HG02610 (cell line): ENCODE measurements at regions not wholly inside any gene's neighbourhood (a gene's known extent, or its start where the extent isn't known, plus 50 kb on each side); places are given as distances from the start of the nearest gene placed in this dataset.

ENCODE experiments used
- ATAC-seq: cut with Tn5 transposase; IDR thresholded peaks from one replicate; pipeline ENCODE4 v1.9.1; 2021; ENCODE audit warnings: mild to moderate bottlenecking, moderate library complexity; ENCODE audit not compliant: unreplicated experiment

DNA sequence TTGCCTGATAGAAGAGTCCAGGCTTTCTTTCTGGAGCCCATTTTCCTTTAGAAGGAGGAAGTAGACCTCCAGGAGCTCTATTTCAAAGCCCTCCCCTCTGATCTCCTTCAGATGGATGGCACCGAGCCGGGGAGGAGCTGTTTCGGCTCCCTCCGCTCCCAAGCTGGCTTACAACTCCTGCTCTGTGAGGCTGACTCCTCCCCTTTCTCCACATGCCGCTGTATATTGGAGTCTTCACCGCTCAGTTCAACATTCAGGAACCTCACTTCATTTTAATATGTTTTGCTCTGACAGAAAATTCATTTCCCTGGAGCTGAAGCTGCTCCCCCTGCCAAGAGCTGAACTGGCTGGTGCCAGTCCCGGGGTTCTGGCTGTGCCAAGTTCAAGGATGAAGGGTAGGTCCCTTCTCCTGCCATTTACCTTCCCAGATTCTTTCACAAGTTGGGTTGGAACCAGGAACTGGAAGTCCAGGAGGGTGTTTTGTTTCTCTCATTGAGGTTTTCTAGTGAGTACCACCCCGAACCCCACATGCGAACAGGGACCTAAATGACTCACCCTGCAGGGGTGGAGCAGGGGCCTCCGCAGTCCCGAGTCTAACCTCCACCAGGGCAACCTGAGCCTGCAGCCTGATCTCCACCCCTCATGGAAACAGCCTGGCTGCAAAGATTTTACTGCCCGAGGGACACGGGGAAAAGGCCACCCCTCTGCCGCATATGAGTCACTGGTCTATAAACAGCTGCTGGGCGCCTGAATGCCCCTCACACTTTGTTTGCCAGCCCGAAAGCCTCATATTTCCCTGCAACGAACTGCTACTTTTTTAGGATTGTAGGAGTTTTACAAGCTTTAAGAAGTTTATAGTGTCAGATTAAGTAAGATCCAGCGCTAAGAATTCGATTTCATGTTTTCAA is 68.6 kb upstream of the FOXA2 start:
- no peak for ATAC-seq

DNA sequence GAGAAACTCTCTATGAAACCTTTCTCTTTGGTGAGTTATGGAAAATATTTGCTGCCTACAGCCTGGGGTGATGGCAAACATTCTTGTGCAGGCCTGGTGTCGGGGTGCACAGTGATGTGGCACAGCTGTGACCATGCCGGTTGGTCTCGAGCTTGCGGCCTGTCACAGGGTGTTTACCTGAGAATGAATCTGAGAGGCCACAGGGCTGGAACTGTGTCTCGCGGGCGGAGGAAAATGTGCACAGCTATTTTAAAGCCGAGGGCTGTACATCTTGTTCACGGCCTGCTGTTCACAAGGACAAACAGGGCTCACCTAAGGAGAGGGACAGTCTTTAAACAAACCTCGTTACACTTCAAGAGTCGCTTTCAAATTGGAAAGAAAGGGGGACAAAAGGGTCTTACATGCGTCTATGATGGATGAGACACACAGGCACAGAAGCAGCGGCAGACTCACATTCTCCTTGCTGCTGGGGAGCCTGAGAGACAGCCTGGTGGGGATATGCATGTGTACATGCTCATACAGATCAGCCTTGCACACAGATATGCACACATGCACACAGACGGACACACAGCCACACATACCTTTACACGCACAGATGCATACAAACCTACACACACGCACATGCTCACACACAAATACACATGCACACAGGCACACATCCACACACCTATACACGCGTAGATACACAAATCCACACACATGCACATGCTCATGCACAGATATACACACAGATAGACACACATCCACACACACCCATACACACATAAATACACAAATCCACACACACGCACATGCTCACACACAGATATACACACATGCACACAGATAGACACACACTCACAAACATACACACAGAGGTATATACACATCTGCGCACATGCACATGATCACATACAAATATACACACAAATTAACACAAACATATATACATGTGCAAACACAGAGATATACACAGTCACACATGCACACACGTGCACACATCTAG is 69.6 kb upstream of the FOXA2 start:
- no peak for ATAC-seq

DNA sequence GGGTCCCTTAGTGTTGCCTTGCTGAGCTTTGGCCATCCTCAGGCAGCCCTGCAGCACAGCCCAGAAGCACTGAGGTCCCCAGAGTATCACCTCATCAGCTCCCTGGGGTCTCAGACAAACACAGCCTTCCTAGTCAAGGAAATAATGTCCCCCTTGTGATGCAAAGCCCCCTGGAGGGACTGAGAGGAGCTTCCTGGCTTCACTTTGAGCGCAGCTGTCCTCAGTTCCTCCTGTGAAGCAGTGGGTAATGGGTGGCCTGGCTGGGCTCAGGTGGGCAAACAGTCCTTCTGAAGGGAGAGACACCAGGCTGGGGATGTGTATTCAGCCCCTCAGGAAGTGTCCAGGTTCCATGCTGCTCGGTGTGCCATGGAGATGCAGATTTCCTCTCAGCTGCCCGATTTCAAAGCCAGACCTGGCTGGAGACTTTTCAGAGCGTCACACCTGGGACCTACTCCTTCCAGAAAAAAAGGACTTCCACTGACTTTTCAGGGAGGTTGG is 79.2 kb upstream of the FOXA2 start:
- no peak for ATAC-seq

- no peak for ATAC-seq
These were observed 82.8 kb upstream of the FOXA2 start for GRCh38 chr20:22667198-22667597.

- no peak for ATAC-seq
These were observed 87.8 kb upstream of the FOXA2 start for GRCh38 chr20:22672191-22672590.

DNA sequence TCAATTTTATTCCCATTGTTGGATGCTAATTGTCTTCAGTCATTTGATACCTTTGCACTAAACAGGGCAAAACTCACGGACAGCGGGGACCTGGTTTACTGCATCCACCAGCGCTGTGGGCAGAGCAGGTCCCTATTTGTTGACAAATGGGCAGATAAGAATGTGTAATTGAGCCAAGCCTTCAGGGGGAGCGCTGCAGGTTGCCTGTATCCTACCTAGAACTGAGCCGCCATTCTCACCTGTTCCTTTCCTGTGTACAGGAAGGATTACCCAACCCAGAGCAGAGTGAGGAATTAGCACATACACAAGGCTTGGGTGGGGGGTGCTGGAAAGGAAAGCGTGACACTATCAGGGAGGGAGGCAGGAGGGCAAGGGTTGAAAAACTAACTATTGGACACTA is 89.1 kb upstream of the FOXA2 start:
- ATAC-seq = no peak

DNA sequence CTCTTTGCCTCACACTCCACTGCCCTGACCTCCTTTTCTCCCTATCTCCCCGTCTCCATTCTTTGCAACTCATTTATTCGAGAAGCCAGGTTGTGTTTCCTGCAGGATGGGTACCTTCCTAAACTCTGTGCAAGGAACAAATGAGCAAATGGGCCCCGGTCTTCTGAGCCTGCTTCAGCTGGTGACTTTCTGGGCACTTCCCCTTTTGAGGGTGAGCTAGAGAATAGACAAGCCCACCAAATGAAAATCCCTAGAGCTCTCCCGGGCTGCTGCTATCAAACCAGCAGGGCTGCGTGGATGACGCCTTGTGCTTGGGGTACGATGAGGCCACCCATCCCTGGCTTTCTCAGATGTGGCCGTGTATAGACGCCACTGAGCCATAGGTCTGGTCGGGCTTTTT is 91.0 kb upstream of the FOXA2 start:
- no peak for ATAC-seq

- ATAC-seq = no peak
These were observed 94.3 kb upstream of the FOXA2 start for GRCh38 chr20:22678678-22679077.

- ATAC-seq = no peak
These were observed 94.8 kb upstream of the FOXA2 start for GRCh38 chr20:22679197-22679596.

DNA sequence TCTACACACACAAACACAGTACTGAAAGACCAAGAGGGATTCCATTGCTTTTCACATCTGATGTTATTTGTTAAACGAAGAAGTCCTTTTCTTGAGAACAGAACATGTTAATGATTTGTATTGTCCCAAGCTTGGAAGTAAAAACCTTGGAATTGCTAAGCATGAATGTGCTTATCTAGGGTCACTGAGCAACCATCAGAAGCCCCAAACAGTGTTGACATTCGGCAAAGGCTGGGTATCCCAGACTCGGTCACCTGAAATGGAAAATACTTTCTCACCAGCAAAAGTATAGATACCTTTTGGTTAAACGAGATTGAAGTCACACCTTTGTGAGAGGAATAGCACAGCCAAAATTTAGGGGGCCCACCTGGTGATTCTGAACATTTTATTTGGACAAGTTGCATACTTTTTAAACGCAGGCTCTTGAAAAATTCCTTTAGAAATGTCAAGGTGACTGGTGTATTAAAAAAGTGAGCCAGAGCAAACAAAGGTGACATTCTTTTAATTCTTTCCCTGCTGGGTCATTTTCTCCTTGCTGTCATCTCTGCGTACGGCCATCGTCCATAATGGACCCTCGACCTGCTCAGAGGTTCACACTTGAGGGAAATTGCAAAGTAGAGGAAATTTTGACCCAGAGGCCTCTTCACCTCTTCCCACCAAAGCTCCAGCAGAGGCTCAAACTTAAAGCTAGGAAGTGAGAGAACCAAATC is 95.8 kb upstream of the FOXA2 start:
- no peak for ATAC-seq

- no peak for ATAC-seq
These were observed 97.3 kb upstream of the FOXA2 start for GRCh38 chr20:22681591-22682248.

GRCh38 chr20:22682381-22682780 is 98.0 kb upstream of the FOXA2 start:
- ATAC-seq = no peak

DNA sequence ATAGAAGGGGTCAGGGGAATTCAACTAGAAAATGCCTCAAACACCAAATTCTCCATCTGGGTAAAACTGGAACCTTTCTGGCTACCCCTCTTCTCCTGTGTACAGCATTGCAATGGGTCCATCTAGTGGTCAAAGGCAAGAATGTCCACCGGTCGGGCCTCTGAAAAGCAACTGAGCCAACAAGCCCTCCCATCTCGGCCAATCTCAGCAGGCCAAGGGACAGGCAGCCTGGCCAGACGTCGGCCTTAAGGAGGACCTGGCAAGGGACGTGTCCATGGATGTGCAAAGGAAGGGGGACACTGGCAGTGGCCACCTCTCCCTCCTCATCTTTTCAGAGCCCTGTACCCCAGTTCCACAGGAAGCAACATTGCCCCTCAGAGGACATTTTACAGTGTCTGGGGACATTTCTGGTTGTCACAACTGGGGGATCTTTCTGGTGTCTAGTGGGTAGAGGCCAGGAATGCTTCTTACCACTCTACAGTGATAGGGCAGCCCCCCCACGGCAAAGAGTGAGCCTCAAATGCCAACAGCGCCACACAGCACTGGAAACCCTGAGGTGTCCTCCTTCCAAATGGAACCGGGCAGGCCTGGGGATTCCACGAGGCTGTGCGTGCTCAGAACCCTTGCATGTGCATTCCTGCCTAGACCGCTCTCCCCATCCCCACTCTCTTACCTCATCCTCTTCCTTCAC is 99.8 kb upstream of the FOXA2 start:
- no peak for ATAC-seq

GRCh38 chr20:22684763-22685443 is 100.5 kb upstream of the FOXA2 start:
- no peak for ATAC-seq

- ATAC-seq = no peak
These were observed 101.7 kb upstream of the FOXA2 start for GRCh38 chr20:22686097-22686496.

DNA sequence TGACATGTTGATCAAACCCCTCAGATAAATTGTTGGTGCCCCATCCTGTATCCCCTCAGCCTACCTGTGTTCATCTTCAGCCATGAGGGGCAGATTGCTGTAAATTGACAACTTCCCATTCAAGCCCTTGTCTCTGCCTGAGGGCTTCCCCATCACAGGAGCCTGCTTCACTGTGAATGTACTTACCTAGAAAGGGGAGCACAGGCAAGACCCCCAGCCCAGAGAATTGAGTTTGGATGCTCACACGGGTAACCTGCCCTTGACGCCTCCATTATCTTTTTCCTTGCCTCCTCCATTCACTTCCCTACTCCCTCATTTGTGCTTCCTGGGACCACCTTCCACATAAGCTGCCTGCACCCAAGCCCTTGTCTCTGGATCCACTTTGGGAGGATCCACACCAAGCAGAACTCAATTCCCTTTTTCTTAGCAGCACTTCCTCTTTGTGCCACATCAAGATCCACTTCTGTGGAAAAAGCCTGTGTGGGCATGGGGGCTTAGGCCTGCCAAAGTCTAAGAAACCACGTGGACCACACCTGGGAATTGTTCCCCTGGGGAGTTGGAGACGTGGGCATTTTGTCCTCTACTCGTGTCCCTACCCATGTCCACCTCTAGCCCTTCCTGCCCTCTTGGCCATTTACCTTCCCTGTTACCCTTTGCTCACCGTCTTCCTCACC is 103.4 kb upstream of the FOXA2 start:
- no peak for ATAC-seq

DNA sequence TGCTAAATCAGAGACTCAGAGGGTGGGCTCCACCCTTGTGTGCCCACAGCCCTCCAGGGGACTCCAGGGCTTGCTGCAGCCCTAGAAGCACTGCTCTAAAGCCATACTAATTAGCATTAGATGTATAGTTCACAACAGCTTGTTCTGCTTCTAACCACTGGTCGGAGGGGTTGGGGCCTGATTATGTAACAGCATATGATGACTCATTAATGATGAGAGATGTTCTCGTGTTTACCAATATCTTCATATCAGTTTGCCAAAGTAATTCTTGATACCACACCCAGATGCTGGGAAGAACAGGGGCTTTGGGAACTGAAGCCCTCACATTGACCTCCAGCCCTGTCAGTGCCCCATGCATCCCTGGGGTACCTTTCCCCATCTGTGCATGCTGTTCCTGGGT is 104.1 kb upstream of the FOXA2 start:
- ATAC-seq = no peak

GRCh38 chr20:22689266-22689665 is 104.9 kb upstream of the FOXA2 start:
- ATAC-seq = no peak

DNA sequence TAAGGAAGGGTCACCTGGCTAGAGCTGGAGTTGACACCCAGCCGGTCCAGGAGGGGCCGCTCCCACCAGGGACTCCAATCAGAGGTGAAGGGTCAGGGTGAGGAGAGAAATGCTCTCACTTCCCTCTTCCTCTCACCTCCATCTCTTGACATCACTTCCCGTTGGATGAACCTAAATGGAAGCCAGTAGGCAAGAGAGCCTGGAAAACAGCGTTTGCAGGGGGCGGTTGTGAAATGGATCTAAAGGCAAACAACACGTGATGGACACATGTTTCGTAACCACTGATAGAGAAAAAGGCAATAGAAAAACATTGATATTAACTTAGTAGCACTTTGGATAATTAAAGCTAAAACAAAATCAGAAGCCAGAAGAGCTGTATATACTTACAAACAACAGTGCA is 105.6 kb upstream of the FOXA2 start:
- ATAC-seq = no peak
